ENCODE measurements at regions not wholly inside any gene's neighbourhood (a gene's known extent, or its start where the extent isn't known, plus 50 kb on each side); places are given as distances from the start of the nearest gene placed in this dataset.

GRCh38 chr6:117810269-117810668 lies 96.8 kb upstream of the SLC35F1 start:
- TF ChIP-seq CTCF (IDR thresholded peaks at IDR 0.05) (no peak), POLR2A (IDR thresholded peaks at IDR 0.05) (no peak)

Data from uterus (tissue), 2 donors.